ENCODE measurements at regions not wholly inside any gene's neighbourhood (a gene's known extent, or its start where the extent isn't known, plus 50 kb on each side); places are given as distances from the start of the nearest gene placed in this dataset.

DNA sequence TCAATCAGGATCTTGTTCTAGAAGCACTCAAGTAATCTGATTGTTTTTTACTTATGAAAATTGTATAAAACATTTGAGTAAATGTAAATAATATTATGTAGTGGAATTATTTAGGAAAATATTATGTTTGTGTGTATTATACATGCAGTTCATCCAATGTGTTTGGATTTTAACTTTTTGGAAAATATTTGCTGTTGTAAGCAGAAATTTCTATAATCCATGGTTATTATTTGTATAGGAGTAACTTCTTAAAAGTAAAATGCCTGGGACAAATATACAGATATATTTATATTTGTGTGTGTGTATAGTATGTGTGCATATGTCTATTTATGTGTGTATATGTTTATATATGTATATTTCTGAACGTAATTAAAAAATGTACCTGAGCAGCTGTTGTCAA, 1394.6 kb upstream of the AGA start:
- H3K27me3 Mint-ChIP-seq (ENCODE audit: low read depth in 3 of 3): no peaks in the 10 kb centered on the region
- no CpG with 5 or more reads among the region's 1 CpG for WGBS (ENCODE audit: insufficient coverage)
- H3K9me3 ChIP-seq (replicated peaks in 1 of 2; ENCODE audit: control insufficient read depth in 1 of 2, insufficient read depth in 1 of 2, low read length in 2 of 2): no peaks in the 10 kb centered on the region
- H3K4me2 ChIP-seq (replicated peaks; ENCODE audit: extremely low read depth, low read length, poor library complexity, severe bottlenecking): no peak overlapping the region
- H3K4me1 Mint-ChIP-seq: no peaks in the 10 kb centered on the region
- TF ChIP-seq, protein P1, sequence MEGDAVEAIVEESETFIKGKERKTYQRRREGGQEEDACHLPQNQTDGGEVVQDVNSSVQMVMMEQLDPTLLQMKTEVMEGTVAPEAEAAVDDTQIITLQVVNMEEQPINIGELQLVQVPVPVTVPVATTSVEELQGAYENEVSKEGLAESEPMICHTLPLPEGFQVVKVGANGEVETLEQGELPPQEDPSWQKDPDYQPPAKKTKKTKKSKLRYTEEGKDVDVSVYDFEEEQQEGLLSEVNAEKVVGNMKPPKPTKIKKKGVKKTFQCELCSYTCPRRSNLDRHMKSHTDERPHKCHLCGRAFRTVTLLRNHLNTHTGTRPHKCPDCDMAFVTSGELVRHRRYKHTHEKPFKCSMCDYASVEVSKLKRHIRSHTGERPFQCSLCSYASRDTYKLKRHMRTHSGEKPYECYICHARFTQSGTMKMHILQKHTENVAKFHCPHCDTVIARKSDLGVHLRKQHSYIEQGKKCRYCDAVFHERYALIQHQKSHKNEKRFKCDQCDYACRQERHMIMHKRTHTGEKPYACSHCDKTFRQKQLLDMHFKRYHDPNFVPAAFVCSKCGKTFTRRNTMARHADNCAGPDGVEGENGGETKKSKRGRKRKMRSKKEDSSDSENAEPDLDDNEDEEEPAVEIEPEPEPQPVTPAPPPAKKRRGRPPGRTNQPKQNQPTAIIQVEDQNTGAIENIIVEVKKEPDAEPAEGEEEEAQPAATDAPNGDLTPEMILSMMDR (IDR thresholded peaks at IDR 0.05): no peak
- no peaks in the 10 kb centered on the region for H3K27me3 ChIP-seq (ENCODE audit: control insufficient read depth in 2 of 2, insufficient read depth in 2 of 2, low read length in 2 of 2)
- no peaks in the 10 kb centered on the region for H4K20me1 ChIP-seq (ENCODE audit: insufficient read depth, low read length)
- no peak overlapping the region for H3K27ac ChIP-seq (ENCODE audit: low read depth in 1 of 2, low read length in 2 of 2)
- no peaks in the 10 kb centered on the region for H3K79me2 ChIP-seq (ENCODE audit: insufficient read depth, low read length)
- H3K4me1 ChIP-seq (ENCODE audit: control insufficient read depth in 1 of 2, insufficient read depth in 2 of 2, low read length in 2 of 2): no peaks in the 10 kb centered on the region
- H2AFZ ChIP-seq (ENCODE audit: insufficient read depth, low read depth, low read length, poor library complexity, severe bottlenecking): no peak overlapping the region
- no peak overlapping the region for H3K9ac ChIP-seq (ENCODE audit: insufficient read depth, low read length, poor library complexity, severe bottlenecking)
- H3K4me3 ChIP-seq (replicated peaks in 1 of 3; ENCODE audit: low read depth in 2 of 3, low read length in 3 of 3): no peak overlapping the region
- intact Hi-C loops (cut with micrococcal nuclease): no loop called here
- H3K36me3 Mint-ChIP-seq: no peaks in the 10 kb centered on the region
- DNase-seq: no peak
- H3K9me3 Mint-ChIP-seq: peaks cover 0 to 3% (median 0%) of the 10 kb centered on the region in 7 donors
- no peak overlapping the region for H3K4me3 Mint-ChIP-seq
- H3K27ac Mint-ChIP-seq: no peak overlapping the region
- H3K36me3 ChIP-seq (replicated peaks in 1 of 2; ENCODE audit: control insufficient read depth in 1 of 2, insufficient read depth in 2 of 2, low read length in 2 of 2): no peaks in the 10 kb centered on the region

DNA sequence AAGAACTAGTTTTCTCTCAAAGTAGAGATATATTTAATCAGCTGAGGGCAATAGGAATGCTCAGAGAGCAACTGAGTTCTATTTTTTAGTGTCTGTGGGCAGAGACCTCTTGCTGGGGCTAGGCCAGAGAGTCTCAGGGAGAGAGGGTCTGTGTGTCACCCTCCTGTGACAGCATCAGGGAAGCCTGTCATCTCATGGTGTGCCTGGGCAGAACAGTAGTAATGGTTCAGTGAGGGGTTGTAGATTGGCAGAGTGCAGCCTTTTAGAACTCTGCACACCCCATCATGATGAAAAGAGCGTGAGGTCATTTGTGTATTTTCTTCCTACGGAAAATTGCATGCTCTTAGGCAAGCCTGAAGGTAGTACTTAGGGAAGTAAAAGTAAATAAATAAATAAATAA, 1396.5 kb upstream of the AGA start:
- no peaks in the 10 kb centered on the region for H3K9me3 ChIP-seq (replicated peaks in 1 of 2; ENCODE audit: control insufficient read depth in 1 of 2, insufficient read depth in 1 of 2, low read length in 2 of 2)
- no peak for DNase-seq
- intact Hi-C loops (cut with micrococcal nuclease): no loop called here
- H3K4me2 ChIP-seq (replicated peaks; ENCODE audit: extremely low read depth, low read length, poor library complexity, severe bottlenecking): no peak overlapping the region
- no peaks in the 10 kb centered on the region for H3K4me1 ChIP-seq (ENCODE audit: control insufficient read depth in 1 of 2, insufficient read depth in 2 of 2, low read length in 2 of 2)
- Mint-ChIP-seq H3K27me3 (ENCODE audit: low read depth in 3 of 3) (no peaks in the 10 kb centered on the region), H3K36me3 (no peaks in the 10 kb centered on the region), H3K27ac (no peak overlapping the region), H3K4me3 (no peak overlapping the region), H3K4me1 (no peaks in the 10 kb centered on the region), H3K9me3 (peaks cover 0 to 3% (median 2%) of the 10 kb centered on the region in 7 donors)
- no CpG with 5 or more reads among the region's 2 CpGs for WGBS (ENCODE audit: insufficient coverage)
- H3K27ac ChIP-seq (ENCODE audit: low read depth in 1 of 2, low read length in 2 of 2): no peak overlapping the region
- no peaks in the 10 kb centered on the region for H3K36me3 ChIP-seq (replicated peaks in 1 of 2; ENCODE audit: control insufficient read depth in 1 of 2, insufficient read depth in 2 of 2, low read length in 2 of 2)
- H3K4me3 ChIP-seq (replicated peaks in 1 of 3; ENCODE audit: low read depth in 2 of 3, low read length in 3 of 3): no peak overlapping the region
- no peaks in the 10 kb centered on the region for H4K20me1 ChIP-seq (ENCODE audit: insufficient read depth, low read length)
- H2AFZ ChIP-seq (ENCODE audit: insufficient read depth, low read depth, low read length, poor library complexity, severe bottlenecking): no peak overlapping the region
- TF ChIP-seq, protein P1 (IDR thresholded peaks at IDR 0.05): no peak
- H3K27me3 ChIP-seq (ENCODE audit: control insufficient read depth in 2 of 2, insufficient read depth in 2 of 2, low read length in 2 of 2): no peaks in the 10 kb centered on the region
- H3K9ac ChIP-seq (ENCODE audit: insufficient read depth, low read length, poor library complexity, severe bottlenecking): no peak overlapping the region
- no peaks in the 10 kb centered on the region for H3K79me2 ChIP-seq (ENCODE audit: insufficient read depth, low read length)

Data from CD14-positive monocyte (primary cell).